SK-N-SH treated with all-trans-retinoic acid at 6 μM for 48 hours (cell line): ENCODE measurements at regions not wholly inside any gene's neighbourhood (a gene's known extent, or its start where the extent isn't known, plus 50 kb on each side); places are given as distances from the start of the nearest gene placed in this dataset.
"Not testable (repeated sequence)": the region's sequence is repeated elsewhere in the genome, so short reads cannot be mapped to it uniquely, and the experiment has no call there.

Experiments used
- ATAC-seq: fragments of 200-7000 bp; cut with Tn5 transposase; 3 replicates; pipeline ENCODE4 v1.9.1; 2020; ENCODE audit warnings: mild to moderate bottlenecking, moderate library complexity
- ARNTL ChIP-seq: fragments of 450-650 bp; formaldehyde crosslinking; IDR thresholded peaks from 2 replicates; pipeline ENCODE4 v1.5.0; 2020; ENCODE audit warnings: low read depth, mild to moderate bottlenecking, moderate library complexity, borderline replicate concordance
- CSDC2 ChIP-seq: fragments of 250-450 bp; sonication (Bioruptor Pico); IDR thresholded peaks from 2 replicates; pipeline ENCODE4 v1.5.0; 2020; ENCODE audit warnings: mild to moderate bottlenecking, moderate library complexity
- ESRRG ChIP-seq: fragments of 250-450 bp; sonication (Bioruptor Pico); IDR thresholded peaks from 2 replicates; pipeline ENCODE4 v1.6.1; 2021; ENCODE audit warnings: mild to moderate bottlenecking
- GLIS3 ChIP-seq: fragments of 250-450 bp; sonication (Bioruptor Pico); IDR thresholded peaks from 2 replicates; pipeline ENCODE4 v1.5.0; 2020; ENCODE audit warnings: mild to moderate bottlenecking, moderate library complexity
- ISL1 ChIP-seq: fragments of 250-450 bp; sonication (Bioruptor Pico); IDR thresholded peaks from 2 replicates; pipeline ENCODE4 v2.1.2; 2022; ENCODE audit warnings: mild to moderate bottlenecking, moderate library complexity
- OSR1 ChIP-seq: fragments of 250-450 bp; sonication (Bioruptor Pico); IDR thresholded peaks from 2 replicates; pipeline ENCODE4 v1.8.0; 2022; ENCODE audit warnings: moderate library complexity, mild to moderate bottlenecking, inconsistent platforms
- PPARA ChIP-seq: fragments of 250-450 bp; sonication (Bioruptor Pico); IDR thresholded peaks from 2 replicates; pipeline ENCODE4 v1.5.0; 2020; ENCODE audit warnings: mild to moderate bottlenecking, borderline replicate concordance
- RARB ChIP-seq: fragments of 250-450 bp; sonication (Bioruptor Pico); IDR thresholded peaks from 2 replicates; pipeline ENCODE4 v1.8.0; 2021; ENCODE audit warnings: mild to moderate bottlenecking, moderate library complexity
- SNAI2 ChIP-seq: fragments of 250-450 bp; sonication (Bioruptor Pico); IDR thresholded peaks from 2 replicates; pipeline ENCODE4 v1.5.0; 2020; ENCODE audit warnings: mild to moderate bottlenecking, moderate library complexity
- TCF4 ChIP-seq: fragments of 250-450 bp; sonication (Bioruptor Pico); IDR thresholded peaks from 2 replicates; pipeline ENCODE4 v1.8.0; 2021; ENCODE audit warnings: mild to moderate bottlenecking, moderate library complexity, borderline replicate concordance
- TOX ChIP-seq: fragments of 250-450 bp; sonication (Bioruptor Pico); IDR thresholded peaks from 2 replicates; pipeline ENCODE4 v1.8.0; 2021; ENCODE audit warnings: mild to moderate bottlenecking, moderate library complexity, borderline replicate concordance
- ZC3H10 ChIP-seq: fragments of 250-450 bp; sonication (Bioruptor Pico); IDR thresholded peaks from 2 replicates; pipeline ENCODE4 v1.5.1; 2021; ENCODE audit warnings: mild to moderate bottlenecking, moderate library complexity
- ZFP3 ChIP-seq: fragments of 250-450 bp; sonication (Bioruptor Pico); IDR thresholded peaks from 2 replicates; pipeline ENCODE4 v1.5.0; 2020; ENCODE audit warnings: mild to moderate bottlenecking, moderate library complexity
- ZFP30 ChIP-seq: fragments of 450-650 bp; formaldehyde crosslinking; IDR thresholded peaks from 2 replicates; pipeline ENCODE4 v1.5.0; 2022; ENCODE audit warnings: mild to moderate bottlenecking, moderate library complexity
- ZNF565 ChIP-seq: fragments of 450-650 bp; formaldehyde crosslinking; conservative IDR thresholded peaks from 2 replicates; pipeline ENCODE4 v1.5.0; 2020; ENCODE audit warnings: low read depth, mild to moderate bottlenecking, moderate library complexity
- ZNF70 ChIP-seq: fragments of 450-650 bp; formaldehyde crosslinking; IDR thresholded peaks from 2 replicates; pipeline ENCODE4 v1.5.0; 2020; ENCODE audit warnings: mild to moderate bottlenecking, moderate library complexity
- ZNF8 ChIP-seq: fragments of 450-650 bp; formaldehyde crosslinking; IDR thresholded peaks from 2 replicates; pipeline ENCODE4 v1.5.0; 2020; ENCODE audit warnings: mild to moderate bottlenecking, moderate library complexity
- TF ChIP-seq, protein P1 (sequence below): fragments of 250-450 bp; sonication (Bioruptor Pico); IDR thresholded peaks from 2 replicates; pipeline ENCODE4 v1.5.0; 2020; ENCODE audit warnings: mild to moderate bottlenecking, moderate library complexity
- TF ChIP-seq, protein P2 (sequence below): fragments of 250-450 bp; sonication (Bioruptor Pico); IDR thresholded peaks from 2 replicates; pipeline ENCODE4 v1.5.1; 2021; ENCODE audit warnings: mild to moderate bottlenecking, moderate library complexity
- TF ChIP-seq, protein P3 (sequence below): fragments of 250-450 bp; sonication (Bioruptor Pico); IDR thresholded peaks from 2 replicates; pipeline ENCODE4 v1.8.0; 2020; ENCODE audit warnings: mild to moderate bottlenecking, moderate library complexity, borderline replicate concordance
- TF ChIP-seq, protein P4 (sequence below): fragments of 250-450 bp; sonication (Bioruptor Pico); IDR thresholded peaks from 2 replicates; pipeline ENCODE4 v1.8.0; 2021; ENCODE audit warnings: low read depth, mild to moderate bottlenecking, moderate library complexity, borderline replicate concordance
- TF ChIP-seq, protein P5 (sequence below): fragments of 250-450 bp; sonication (Bioruptor Pico); IDR thresholded peaks from 2 replicates; pipeline ENCODE4 v1.5.1; 2020; ENCODE audit warnings: low read depth, mild to moderate bottlenecking, moderate library complexity

DNA sequence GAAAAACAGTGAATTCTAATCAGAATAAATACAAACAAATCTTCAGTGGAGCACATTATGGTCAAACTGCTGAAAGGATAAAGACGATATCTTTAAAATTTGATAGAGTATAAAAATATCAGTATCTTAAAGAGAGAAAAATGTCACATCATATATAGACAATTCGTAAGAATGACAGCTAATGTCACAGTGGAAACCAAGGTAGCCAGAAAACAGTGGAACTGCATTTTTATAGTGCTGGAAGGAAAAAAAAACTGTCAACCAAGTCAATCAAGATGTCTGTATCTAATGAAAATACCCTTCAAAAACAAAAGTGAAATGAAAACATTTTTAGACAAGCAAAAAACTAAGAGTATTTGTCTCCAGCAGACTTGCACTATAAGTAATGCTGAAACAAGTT is 73.4 kb upstream of the HMGXB4 start:
- TF ChIP-seq, protein P1, sequence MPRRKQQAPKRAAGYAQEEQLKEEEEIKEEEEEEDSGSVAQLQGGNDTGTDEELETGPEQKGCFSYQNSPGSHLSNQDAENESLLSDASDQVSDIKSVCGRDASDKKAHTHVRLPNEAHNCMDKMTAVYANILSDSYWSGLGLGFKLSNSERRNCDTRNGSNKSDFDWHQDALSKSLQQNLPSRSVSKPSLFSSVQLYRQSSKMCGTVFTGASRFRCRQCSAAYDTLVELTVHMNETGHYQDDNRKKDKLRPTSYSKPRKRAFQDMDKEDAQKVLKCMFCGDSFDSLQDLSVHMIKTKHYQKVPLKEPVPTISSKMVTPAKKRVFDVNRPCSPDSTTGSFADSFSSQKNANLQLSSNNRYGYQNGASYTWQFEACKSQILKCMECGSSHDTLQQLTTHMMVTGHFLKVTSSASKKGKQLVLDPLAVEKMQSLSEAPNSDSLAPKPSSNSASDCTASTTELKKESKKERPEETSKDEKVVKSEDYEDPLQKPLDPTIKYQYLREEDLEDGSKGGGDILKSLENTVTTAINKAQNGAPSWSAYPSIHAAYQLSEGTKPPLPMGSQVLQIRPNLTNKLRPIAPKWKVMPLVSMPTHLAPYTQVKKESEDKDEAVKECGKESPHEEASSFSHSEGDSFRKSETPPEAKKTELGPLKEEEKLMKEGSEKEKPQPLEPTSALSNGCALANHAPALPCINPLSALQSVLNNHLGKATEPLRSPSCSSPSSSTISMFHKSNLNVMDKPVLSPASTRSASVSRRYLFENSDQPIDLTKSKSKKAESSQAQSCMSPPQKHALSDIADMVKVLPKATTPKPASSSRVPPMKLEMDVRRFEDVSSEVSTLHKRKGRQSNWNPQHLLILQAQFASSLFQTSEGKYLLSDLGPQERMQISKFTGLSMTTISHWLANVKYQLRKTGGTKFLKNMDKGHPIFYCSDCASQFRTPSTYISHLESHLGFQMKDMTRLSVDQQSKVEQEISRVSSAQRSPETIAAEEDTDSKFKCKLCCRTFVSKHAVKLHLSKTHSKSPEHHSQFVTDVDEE (CRISPR knock-in tag), result no peak
- TF ChIP-seq CSDC2 (CRISPR knock-in tag) (no peak), PPARA (CRISPR knock-in tag) (no peak), ISL1 (CRISPR knock-in tag) (no peak), SNAI2 (CRISPR knock-in tag) (no peak), ZNF8 (CRISPR knock-in tag) (no peak), ESRRG (CRISPR knock-in tag) (no peak), ZNF565 (no peak), RARB (CRISPR knock-in tag) (no peak), ZC3H10 (CRISPR knock-in tag) (no peak), OSR1 (CRISPR knock-in tag) (no peak)
- TF ChIP-seq, protein P2, sequence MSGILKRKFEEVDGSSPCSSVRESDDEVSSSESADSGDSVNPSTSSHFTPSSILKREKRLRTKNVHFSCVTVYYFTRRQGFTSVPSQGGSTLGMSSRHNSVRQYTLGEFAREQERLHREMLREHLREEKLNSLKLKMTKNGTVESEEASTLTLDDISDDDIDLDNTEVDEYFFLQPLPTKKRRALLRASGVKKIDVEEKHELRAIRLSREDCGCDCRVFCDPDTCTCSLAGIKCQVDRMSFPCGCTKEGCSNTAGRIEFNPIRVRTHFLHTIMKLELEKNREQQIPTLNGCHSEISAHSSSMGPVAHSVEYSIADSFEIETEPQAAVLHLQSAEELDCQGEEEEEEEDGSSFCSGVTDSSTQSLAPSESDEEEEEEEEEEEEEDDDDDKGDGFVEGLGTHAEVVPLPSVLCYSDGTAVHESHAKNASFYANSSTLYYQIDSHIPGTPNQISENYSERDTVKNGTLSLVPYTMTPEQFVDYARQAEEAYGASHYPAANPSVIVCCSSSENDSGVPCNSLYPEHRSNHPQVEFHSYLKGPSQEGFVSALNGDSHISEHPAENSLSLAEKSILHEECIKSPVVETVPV (CRISPR knock-in tag), result no peak
- TF ChIP-seq, protein P3, sequence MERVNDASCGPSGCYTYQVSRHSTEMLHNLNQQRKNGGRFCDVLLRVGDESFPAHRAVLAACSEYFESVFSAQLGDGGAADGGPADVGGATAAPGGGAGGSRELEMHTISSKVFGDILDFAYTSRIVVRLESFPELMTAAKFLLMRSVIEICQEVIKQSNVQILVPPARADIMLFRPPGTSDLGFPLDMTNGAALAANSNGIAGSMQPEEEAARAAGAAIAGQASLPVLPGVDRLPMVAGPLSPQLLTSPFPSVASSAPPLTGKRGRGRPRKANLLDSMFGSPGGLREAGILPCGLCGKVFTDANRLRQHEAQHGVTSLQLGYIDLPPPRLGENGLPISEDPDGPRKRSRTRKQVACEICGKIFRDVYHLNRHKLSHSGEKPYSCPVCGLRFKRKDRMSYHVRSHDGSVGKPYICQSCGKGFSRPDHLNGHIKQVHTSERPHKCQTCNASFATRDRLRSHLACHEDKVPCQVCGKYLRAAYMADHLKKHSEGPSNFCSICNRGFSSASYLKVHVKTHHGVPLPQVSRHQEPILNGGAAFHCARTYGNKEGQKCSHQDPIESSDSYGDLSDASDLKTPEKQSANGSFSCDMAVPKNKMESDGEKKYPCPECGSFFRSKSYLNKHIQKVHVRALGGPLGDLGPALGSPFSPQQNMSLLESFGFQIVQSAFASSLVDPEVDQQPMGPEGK (CRISPR knock-in tag), result no peak
- no peak for ATAC-seq

DNA sequence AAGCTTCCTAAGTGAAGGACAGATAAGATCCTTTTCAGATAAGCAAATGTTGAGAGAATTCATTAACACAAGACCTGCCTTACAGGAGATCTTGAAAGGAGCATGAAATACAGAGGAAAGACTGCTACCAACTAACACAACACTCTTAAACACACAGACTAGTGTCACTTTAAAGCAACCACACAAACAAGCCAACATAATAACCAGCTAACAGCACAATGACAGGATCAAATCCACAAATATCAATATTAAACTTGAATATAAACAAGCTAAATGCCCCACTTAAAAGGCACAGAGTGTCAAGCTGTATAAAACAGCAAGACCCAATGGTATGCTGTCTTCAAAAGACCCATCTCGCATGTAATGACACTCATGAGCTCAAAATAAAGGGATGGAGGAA is 70.8 kb upstream of the HMGXB4 start:
- no peak for TF ChIP-seq ZNF8 (CRISPR knock-in tag)
- no peak for TF ChIP-seq OSR1 (CRISPR knock-in tag)
- TF ChIP-seq ARNTL (CRISPR knock-in tag), result no peak
- TF ChIP-seq, protein P4, sequence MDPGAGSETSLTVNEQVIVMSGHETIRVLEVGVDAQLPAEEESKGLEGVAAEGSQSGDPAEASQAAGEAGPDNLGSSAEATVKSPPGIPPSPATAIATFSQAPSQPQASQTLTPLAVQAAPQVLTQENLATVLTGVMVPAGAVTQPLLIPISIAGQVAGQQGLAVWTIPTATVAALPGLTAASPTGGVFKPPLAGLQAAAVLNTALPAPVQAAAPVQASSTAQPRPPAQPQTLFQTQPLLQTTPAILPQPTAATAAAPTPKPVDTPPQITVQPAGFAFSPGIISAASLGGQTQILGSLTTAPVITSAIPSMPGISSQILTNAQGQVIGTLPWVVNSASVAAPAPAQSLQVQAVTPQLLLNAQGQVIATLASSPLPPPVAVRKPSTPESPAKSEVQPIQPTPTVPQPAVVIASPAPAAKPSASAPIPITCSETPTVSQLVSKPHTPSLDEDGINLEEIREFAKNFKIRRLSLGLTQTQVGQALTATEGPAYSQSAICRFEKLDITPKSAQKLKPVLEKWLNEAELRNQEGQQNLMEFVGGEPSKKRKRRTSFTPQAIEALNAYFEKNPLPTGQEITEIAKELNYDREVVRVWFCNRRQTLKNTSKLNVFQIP (CRISPR knock-in tag), result no peak
- no peak for TF ChIP-seq ZC3H10 (CRISPR knock-in tag)
- TF ChIP-seq, protein P5, sequence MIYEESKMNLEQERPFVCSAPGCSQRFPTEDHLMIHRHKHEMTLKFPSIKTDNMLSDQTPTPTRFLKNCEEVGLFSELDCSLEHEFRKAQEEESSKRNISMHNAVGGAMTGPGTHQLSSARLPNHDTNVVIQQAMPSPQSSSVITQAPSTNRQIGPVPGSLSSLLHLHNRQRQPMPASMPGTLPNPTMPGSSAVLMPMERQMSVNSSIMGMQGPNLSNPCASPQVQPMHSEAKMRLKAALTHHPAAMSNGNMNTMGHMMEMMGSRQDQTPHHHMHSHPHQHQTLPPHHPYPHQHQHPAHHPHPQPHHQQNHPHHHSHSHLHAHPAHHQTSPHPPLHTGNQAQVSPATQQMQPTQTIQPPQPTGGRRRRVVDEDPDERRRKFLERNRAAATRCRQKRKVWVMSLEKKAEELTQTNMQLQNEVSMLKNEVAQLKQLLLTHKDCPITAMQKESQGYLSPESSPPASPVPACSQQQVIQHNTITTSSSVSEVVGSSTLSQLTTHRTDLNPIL (CRISPR knock-in tag), result no peak
- TF ChIP-seq ZNF565, result no peak
- no peak for ATAC-seq

DNA sequence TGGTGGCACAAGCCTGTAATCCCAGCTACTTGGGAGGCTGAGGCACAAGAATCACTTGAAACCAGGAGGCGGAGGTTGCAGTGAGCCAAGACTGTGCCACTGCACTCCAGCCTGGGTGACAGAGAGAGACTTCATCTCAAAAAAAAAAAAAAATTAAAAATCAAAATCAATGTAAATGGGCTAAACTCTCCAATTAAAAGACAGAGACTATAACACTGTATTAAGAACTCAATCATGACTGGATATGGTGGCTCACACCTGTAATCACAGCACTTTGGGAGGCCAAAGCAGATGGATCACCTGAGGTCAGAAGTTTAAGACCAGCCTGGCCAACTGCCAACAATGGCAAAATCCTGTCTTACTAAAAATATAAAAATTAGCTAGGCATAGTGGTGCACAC is 68.4 kb upstream of the HMGXB4 start:
- not testable (repeated sequence) for ATAC-seq

DNA sequence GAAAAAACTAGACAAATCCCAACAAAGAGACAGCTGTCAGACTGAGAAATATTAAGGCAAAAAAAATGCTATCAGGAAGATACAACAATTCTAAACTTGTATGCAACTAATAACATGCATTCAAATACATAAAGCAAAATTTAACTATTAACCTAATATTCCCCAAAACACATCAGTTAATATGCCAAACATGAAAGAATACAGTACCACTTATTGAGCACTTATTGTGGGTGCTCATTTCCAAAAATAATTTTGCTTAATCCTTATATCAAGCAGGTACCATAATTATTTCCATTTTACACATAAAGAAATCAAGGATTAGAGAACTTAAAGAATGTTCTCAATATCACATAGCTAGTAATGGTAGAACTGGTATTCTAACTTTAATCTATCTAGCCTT is 67.7 kb upstream of the HMGXB4 start:
- no peak for ATAC-seq
- TF ChIP-seq SNAI2 (CRISPR knock-in tag) (no peak), CSDC2 (CRISPR knock-in tag) (no peak), PPARA (CRISPR knock-in tag) (no peak), ARNTL (CRISPR knock-in tag) (no peak), ISL1 (CRISPR knock-in tag) (no peak), ZC3H10 (CRISPR knock-in tag) (no peak), ZFP30 (CRISPR knock-in tag) (no peak), TCF4 (CRISPR knock-in tag) (no peak), RARB (CRISPR knock-in tag) (no peak), TOX (CRISPR knock-in tag) (no peak), ZNF8 (CRISPR knock-in tag) (no peak), ZFP3 (CRISPR knock-in tag) (no peak), ZNF70 (CRISPR knock-in tag) (no peak), GLIS3 (CRISPR knock-in tag) (no peak)
- TF ChIP-seq, protein P4 (CRISPR knock-in tag), result no peak
- TF ChIP-seq, protein P3 (CRISPR knock-in tag), result no peak
- TF ChIP-seq, protein P5 (CRISPR knock-in tag), result no peak
